GM12873 (cell line): ENCODE measurements at regions not wholly inside any gene's neighbourhood (a gene's known extent, or its start where the extent isn't known, plus 50 kb on each side); places are given as distances from the start of the nearest gene placed in this dataset.

Experiments
- CTCF ChIP-seq: IDR thresholded peaks from 2 replicates; pipeline ENCODE4 v1.5.1; 2012; ENCODE audit warnings: low read depth, mild to moderate bottlenecking, moderate library complexity, low read length, control low read depth; ENCODE audit not compliant: insufficient read depth; ENCODE audit errors: missing control alignments

GRCh38 chr1:232493869-232494268 lies 136.1 kb downstream of the SIPA1L2 start:
- no peak for TF ChIP-seq CTCF

GRCh38 chr1:232489256-232489655 lies 140.7 kb downstream of the SIPA1L2 start:
- TF ChIP-seq CTCF: no peak

GRCh38 chr1:232487236-232487635 lies 142.7 kb downstream of the SIPA1L2 start:
- TF ChIP-seq CTCF: no peak

GRCh38 chr1:232486454-232487207 lies 143.3 kb downstream of the SIPA1L2 start:
- no peak for TF ChIP-seq CTCF

GRCh38 chr1:232486006-232486405 lies 143.9 kb downstream of the SIPA1L2 start:
- TF ChIP-seq CTCF: no peak

- no peak for TF ChIP-seq CTCF
Measured at GRCh38 chr1:232484856-232485255, 145.1 kb downstream of the SIPA1L2 start.

- TF ChIP-seq CTCF: no peak
Measured at GRCh38 chr1:232483826-232484225, 146.1 kb downstream of the SIPA1L2 start.
